GM12892 (cell line): ENCODE measurements at regions not wholly inside any gene's neighbourhood (a gene's known extent, or its start where the extent isn't known, plus 50 kb on each side); places are given as distances from the start of the nearest gene placed in this dataset.
"Not testable (repeated sequence)": the region's sequence is repeated elsewhere in the genome, so short reads cannot be mapped to it uniquely, and the experiment has no call there.

ENCODE experiments used
- DNase-seq: peaks from one replicate; pipeline ENCODE4 v3.0.0; 2011; ENCODE audit not compliant: insufficient read length
- FAIRE-seq: peaks from 2 replicates; lab custom pipeline; 2011; peaks lifted over from hg19 to GRCh38; lab: Jason Lieb, UNC
- POLR2A ChIP-seq: IDR thresholded peaks from 2 replicates; pipeline ENCODE4 v1.6.1; 2011; ENCODE audit warnings: low read depth, low read length, control low read depth
- POLR2AphosphoS5 ChIP-seq: IDR thresholded peaks from 2 replicates; pipeline ENCODE4 v1.6.1; 2011; ENCODE audit warnings: low read depth, low read length, control low read depth
- TAF1 ChIP-seq: IDR thresholded peaks from 2 replicates; pipeline ENCODE4 v1.6.1; 2011; ENCODE audit warnings: low read depth, mild to moderate bottlenecking, control low read depth, low read length, borderline replicate concordance

DNA sequence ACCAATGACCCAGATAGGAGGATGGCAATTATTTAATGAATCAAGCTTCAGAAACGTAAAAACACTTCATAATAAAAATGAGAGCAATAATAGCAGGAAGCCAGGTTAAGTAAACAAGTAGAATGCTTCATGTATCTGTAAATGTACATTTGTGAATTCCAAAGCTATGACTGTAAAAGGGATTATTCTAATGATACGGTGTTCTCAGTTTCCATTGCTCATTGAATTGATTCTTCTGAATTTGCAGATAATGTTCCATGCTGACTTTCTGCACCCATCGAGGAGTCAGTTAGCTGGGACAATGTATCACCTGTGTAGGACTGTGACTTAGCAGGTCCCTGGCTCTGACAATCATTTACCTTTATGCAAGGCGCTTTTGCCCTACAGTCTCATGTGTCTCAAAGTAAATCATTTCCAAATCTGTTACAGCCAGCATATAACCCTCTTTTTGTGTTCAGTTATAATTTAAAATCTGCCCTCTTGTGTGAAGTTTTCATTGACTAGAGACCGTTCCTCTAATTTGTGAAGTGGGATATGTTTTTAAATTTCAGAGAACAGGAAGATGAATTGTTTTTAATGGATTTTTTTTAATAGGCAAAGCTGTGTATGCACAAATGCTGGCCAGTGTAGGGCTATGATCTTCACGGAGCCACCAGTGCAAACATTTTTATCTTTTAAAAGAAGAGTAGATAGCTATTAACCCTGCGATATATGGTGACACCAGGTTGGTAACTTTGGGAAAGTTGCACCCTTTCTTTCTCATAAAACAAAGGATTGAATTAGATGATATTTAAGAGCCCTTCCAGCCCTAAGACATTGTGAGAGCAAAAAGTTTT is 267.1 kb downstream of the KLF5 start:
- no peak for DNase-seq
- no peak for FAIRE-seq
- no peak for TF ChIP-seq POLR2AphosphoS5
- no peak for TF ChIP-seq TAF1
- TF ChIP-seq POLR2A, result no peak

DNA sequence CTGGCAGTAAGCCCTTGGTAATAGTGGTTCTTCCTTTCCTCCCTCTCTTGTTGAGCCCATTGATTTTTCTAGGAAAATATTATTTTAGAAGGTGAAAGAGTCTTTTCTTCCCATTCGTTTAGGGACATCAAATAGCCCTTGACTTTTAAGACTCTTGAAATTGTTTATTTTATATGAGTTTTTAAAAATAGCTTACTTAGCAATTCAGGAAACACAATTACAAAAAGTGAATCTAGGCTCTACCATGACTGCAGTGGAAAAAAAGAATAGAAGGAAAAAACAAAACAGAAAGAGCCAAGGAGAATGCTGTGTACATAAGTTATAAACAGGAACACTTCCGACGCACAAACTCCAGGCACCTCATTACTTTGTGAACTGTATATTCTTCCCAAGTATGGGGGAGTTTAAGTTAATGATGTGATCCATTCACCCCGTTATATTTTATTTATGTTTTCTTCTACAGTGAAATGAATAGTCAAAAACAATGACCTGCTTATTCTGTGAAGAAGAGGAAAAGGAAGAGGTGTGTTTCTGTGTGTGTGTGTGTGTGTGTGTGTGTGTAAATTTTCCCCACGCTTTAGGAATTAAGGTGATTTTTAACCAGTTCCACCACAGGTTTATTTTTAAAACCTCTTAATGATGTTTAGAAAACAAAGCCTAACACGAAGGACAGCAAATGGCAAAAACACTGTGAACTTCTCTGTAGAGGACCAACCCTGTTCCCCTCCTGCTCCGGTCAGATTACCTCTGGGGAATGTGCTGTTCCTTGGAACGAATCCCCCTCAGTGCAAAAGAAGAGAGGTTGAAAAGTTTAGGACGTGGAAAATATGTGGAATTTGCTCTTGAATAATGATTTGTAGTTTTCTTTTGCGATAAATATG is 266.3 kb downstream of the KLF5 start:
- DNase-seq (no peak), FAIRE-seq (no peak)
- TF ChIP-seq POLR2AphosphoS5 (no peak), POLR2A (no peak), TAF1 (no peak)

- no peak for TF ChIP-seq POLR2A
- TF ChIP-seq POLR2AphosphoS5, result no peak
- TF ChIP-seq TAF1, result no peak
- no peak for FAIRE-seq
- DNase-seq, result no peak
Observed at GRCh38 chr13:73323615-73324014, 264.8 kb downstream of the KLF5 start.

- DNase-seq, result no peak
- no peak for FAIRE-seq
- TF ChIP-seq POLR2A (no peak), POLR2AphosphoS5 (no peak), TAF1 (no peak)
Observed at GRCh38 chr13:73321043-73321442, 262.2 kb downstream of the KLF5 start.

DNA sequence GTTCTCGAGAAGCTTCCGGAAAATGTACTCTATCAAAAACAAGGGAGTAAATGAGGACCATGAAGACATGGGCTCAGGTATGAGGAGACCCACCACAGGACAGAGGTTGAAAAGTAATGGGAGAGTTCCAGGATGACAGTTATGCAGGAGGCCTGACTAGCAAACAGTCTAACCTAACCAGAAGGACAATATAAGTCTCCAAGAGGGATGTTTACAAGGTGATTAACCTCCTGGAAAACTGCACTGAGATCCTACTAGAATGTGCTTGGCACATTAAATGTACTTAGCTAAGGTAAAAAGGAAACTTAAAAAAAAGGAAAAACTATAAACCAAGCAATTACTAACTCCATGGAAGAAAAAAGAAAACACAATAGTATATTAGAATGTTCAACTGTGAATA is 258.3 kb downstream of the KLF5 start:
- no peak for DNase-seq
- TF ChIP-seq POLR2A (no peak), POLR2AphosphoS5 (no peak), TAF1 (no peak)
- no peak for FAIRE-seq

DNA sequence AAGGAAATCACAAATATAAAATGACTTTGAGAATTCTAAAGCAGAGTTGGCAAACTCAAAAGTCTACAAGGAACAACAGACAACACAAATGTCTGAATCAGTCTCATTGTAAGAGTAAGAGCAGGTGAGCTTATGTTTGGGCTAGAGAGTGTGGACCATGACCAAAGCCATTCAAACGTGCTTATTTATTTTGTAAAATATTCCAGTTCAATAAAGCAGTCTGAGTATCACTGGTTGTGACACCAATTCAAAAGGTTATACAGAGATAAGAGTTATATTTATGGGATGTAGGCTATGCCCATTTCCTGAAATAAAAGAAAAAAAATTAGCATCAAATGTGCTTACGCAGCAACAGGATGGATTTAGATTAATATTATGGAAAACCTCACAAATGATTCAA is 251.6 kb downstream of the KLF5 start:
- FAIRE-seq (no peak), DNase-seq (no peak)
- TF ChIP-seq TAF1 (no peak), POLR2A (no peak), POLR2AphosphoS5 (no peak)

- DNase-seq (no peak), FAIRE-seq (no peak)
- TF ChIP-seq POLR2A (no peak), TAF1 (no peak), POLR2AphosphoS5 (no peak)
Observed at GRCh38 chr13:73307481-73307880, 248.7 kb downstream of the KLF5 start.

DNA sequence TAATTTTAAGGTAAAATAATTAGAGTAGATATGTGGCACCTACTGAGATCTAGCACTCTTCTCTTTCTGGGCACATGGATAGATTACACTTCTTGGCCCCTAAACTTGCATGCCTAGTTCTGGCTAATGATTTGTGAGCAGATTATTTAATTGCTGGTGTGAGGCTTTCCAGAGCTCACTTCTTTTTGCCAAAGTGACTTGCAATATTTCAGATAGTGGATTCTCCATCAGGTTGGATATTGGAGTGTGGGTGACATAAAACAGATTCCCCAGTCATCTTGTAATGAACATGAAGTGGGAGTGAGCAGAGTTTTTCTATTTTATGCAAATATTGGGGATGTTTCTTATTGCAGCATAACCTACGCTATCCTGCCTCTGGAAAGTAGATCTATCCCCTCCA is 247.9 kb downstream of the KLF5 start:
- TF ChIP-seq TAF1, result no peak
- TF ChIP-seq POLR2AphosphoS5, result no peak
- TF ChIP-seq POLR2A, result no peak
- DNase-seq, result no peak
- no peak for FAIRE-seq

- TF ChIP-seq TAF1, result no peak
- no peak for TF ChIP-seq POLR2AphosphoS5
- TF ChIP-seq POLR2A, result no peak
- DNase-seq (no peak), FAIRE-seq (no peak)
Observed at GRCh38 chr13:73304442-73304841, 245.6 kb downstream of the KLF5 start.

GRCh38 chr13:73303851-73304250 is 245.0 kb downstream of the KLF5 start:
- no peak for FAIRE-seq
- TF ChIP-seq POLR2AphosphoS5 (no peak), POLR2A (no peak), TAF1 (no peak)
- DNase-seq, result no peak

- not testable (repeated sequence) for FAIRE-seq, DNase-seq
Observed at GRCh38 chr13:73301622-73302021, 242.8 kb downstream of the KLF5 start.

DNA sequence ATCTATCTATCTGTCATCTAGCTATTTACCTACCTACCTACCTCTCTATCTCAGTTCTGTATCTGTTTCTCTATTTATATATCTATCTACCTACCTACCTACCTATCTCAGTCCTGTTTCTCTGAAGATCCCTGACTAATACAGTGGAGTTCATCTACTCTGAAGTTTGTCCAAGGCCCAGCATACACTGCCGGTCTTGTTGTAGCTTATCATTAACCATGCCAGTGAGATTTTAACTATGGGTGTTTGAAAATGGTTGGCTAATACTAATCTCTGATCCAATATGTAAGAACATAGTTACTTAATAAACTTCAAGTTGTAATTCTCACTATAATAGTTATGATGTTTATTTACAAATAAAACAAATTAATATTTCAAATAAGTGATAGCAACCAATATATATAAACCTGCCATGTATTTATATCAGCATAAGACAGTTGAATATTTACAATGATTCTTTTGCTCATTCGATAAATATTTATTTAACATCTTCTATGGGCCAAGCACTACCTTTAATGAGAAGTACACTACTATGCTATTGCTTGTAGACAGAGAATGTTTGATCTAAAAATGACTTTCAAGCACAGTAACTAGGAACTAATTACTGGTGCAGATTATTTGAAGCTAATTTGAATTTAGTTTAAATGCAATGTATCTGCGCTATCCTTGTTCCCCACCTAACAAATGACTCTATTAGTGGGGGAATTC is 242.1 kb downstream of the KLF5 start:
- DNase-seq (no peak), FAIRE-seq (no peak)
- TF ChIP-seq POLR2A, result no peak
- no peak for TF ChIP-seq TAF1
- TF ChIP-seq POLR2AphosphoS5, result no peak
